GM12872 (cell line): ENCODE measurements at regions not wholly inside any gene's neighbourhood (a gene's known extent, or its start where the extent isn't known, plus 50 kb on each side); places are given as distances from the start of the nearest gene placed in this dataset.

ENCODE experiments used
- CTCF ChIP-seq: IDR thresholded peaks from 3 replicates; pipeline ENCODE4 v1.5.1; 2011; ENCODE audit warnings: low read depth, mild to moderate bottlenecking, low read length, moderate library complexity; ENCODE audit not compliant: insufficient read depth

GRCh38 chr2:120592084-120592483 is 143.6 kb upstream of the GLI2 start:
- no peak for TF ChIP-seq CTCF

- TF ChIP-seq CTCF, result no peak
These were observed 141.6 kb upstream of the GLI2 start for GRCh38 chr2:120593921-120594686.

GRCh38 chr2:120594856-120595685 is 140.6 kb upstream of the GLI2 start:
- TF ChIP-seq CTCF, result no peak

GRCh38 chr2:120595739-120596138 is 139.9 kb upstream of the GLI2 start:
- no peak for TF ChIP-seq CTCF

- no peak for TF ChIP-seq CTCF
These were observed 139.4 kb upstream of the GLI2 start for GRCh38 chr2:120596191-120596811.

GRCh38 chr2:120596990-120597594 is 138.6 kb upstream of the GLI2 start:
- TF ChIP-seq CTCF, result no peak

GRCh38 chr2:120597595-120598193 is 138.0 kb upstream of the GLI2 start:
- no peak for TF ChIP-seq CTCF
